Iris pigment epithelial cell (primary cell): ENCODE measurements at regions not wholly inside any gene's neighbourhood (a gene's known extent, or its start where the extent isn't known, plus 50 kb on each side); places are given as distances from the start of the nearest gene placed in this dataset.
"Not testable (repeated sequence)": the region's sequence is repeated elsewhere in the genome, so short reads cannot be mapped to it uniquely, and the experiment has no call there.

Experiments
- DNase-seq: peaks from one replicate; pipeline ENCODE4 v3.0.0-alpha.2; 2011; ENCODE audit warnings: low read depth

DNA sequence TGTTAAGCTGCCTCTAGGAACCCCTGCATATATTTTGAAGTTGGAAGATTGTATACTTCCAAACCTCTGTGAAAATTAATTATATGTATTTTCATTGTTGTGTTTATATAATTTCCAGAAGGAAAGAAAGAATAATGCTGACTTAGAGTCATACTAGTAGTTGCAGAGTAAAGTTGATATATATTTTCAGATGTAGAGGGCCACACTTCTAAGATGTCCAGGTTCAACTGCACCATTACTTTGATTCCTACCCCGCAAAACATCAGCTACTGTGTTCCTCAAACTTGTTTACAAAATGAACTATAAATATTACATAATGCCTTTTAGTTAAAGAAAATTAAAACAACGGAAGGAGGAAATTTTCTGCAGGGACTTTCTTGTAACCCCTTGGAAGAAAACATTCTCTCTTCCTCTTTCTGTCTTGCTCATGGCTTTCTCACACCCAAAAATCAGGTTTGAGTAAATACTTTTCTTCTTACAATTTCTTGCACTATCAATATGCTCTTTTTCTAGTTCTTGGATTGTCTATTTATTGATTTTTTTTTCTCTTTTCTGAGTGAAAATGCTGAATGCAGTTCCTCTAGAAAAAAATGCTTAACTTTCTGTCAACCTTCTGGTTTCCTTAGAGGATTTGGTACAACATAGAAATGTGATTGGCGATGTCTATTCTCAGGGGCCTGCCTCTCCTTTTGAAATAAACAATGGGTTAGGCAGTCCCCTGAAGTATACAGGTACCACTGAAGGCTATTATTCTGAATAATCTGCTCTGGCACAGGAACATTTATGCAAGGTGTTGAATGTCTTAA lies 867.8 kb downstream of the TTLL7 start:
- DNase-seq: no peak

DNA sequence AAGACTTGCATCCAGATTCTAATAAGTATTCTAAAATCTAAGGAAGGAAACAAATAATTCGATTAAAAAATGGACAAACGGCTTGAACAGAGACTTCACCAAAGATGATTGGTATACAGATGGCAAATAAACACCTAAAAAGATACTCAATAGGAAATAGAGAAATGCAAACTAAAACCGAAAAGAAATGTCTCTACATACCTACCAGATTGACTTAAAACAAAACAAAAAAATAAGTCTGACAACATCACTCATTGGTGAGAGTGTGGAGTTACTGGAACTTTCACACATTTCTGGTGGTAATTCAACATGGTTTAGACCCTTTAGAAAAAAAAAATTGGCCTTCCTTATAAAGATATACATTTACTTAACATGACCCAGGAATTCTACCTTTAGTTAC lies 869.8 kb downstream of the TTLL7 start:
- DNase-seq: no peak

DNA sequence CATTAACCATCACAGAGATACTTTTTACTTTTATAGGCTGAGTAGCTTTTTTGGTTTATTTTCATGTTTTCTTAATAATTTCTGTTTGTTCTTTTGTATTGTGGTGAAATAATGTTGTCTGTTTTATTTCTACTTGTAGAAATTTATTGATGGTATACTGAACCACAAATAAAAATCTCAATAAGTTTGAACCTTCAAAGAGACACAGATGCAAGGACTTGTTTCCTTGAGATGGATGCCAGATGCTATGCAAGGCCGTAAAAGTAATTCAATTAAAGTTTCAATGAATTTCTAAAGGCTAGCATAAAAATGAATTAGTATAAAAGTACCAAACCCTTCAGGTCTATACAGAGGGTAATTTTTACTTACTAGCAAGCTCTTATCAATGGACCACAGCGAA lies 873.5 kb downstream of the TTLL7 start:
- DNase-seq: no peak

DNA sequence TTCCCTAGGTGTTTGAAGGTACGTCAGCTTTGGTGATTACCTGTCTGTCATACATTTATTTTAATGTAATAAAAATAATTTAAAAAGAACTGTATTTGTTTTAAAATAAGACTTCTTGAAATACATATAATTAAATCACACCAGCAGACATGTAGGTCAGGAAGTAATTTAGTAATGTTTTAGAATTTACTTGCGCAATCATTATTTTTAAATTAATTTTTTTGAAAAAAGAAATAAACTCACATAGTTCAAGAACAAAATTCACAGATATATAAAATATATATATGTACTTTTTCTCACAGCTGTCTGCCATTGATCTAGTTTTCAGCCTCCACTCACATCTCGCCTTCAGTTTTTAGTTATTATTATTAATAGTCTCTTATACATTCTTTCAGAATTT lies 875.9 kb downstream of the TTLL7 start:
- DNase-seq: no peak

DNA sequence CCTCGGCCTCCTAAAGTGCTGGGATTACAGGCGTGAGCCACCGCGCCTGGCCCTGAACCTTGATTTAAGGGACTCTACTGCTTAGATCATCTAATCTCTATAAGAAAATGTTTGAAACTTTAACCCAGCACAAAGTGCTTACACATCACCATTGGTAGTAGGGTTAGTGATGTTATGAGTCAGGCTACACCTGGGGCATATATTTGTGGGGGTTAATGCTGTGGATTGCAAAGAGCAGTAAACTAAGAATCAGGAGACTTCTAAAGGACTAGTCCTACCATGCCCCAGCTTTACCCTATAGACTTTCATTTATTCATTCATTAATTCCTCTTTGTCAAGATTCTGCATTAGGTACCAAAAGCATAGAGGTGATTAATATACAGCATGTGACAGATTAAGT lies 880.5 kb downstream of the TTLL7 start:
- DNase-seq: no peak

DNA sequence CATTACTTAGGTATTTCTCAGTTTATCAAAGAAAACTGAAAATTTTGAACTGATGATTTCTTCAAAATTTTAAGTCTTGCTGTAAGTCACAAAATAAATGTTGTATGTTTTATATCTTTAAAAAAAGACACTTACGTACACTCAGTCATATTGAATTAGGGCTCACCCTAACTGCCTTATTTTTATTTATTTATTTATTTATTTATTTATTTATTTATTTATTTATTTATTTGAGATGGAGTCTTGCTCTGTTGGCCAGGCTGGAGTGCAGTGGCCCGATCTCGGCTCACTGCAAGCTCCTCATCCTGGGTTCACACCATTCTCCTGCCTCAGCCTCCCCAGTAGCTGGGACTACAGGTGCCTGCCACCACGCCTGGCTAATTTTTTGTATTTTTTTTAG lies 881.9 kb downstream of the TTLL7 start:
- not testable (repeated sequence) for DNase-seq

DNA sequence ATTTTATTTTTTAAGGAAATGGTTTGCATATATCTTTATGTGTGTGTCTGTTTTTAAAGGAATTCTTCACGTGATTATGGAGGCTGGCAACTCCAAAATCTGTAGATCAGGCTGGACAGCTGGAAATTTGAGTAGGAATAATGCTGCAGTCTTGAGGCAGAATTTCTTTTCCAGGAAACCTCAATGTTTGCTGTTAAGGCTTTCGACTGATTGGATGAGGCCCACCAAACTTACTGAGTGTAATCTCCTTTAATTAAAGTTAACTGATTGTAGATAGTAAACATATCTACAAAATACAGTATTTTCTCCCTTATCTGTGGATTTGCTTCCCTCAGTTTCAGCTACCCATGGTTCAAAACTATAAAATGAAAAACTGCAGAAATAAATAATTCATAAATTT lies 883.1 kb downstream of the TTLL7 start:
- no peak for DNase-seq

DNA sequence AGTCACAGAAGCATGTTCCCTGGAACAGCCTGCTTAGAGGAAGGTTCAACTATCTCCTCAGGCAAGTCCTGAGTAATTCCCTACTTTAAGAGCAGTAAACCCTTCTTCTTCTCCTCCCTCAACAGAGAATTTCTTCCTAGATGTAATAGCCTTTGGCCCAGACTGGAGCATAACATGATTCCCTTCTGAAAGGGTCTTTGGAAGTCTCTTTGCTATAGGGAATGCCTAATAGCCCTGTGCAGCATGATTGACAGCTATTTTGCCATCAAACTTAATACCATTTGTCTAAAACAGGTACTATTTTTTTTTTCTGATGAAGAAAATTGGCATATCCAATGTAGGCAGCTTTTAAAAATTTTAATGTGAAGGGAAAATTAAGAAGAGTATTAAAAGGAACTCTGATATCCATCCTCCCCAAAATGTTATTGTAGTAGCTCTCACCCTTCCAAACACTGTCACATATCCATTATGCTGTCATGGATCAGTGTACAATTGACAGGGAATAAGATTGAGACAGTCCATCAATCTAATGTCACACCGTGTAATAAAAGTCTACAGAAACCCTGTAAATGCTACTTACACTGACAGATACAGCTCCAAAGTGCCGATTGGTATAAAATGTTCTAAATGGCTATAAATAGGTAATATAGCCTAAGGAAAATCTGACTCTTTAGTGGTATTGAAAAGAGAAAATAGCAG lies 884.6 kb downstream of the TTLL7 start:
- no peak for DNase-seq

DNA sequence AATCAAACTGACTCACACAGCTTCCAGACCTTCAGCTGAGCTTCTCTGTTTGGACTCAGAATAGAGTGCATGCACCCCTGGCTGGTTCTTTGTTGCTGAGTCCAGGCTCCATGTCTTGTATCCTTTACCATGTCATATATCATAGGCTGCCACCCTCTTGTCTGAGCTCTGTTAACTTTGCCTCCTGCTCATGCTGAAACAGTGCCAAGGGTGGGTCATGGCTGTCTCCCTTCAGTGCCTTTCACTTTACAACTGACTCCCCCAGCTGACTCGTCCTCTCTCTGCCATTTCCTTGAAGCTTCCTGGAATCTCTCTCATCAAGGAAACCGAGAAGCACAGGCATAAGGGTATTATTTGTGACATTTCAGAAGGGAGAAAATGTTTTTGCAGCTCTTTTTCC lies 885.3 kb downstream of the TTLL7 start:
- no peak for DNase-seq

DNA sequence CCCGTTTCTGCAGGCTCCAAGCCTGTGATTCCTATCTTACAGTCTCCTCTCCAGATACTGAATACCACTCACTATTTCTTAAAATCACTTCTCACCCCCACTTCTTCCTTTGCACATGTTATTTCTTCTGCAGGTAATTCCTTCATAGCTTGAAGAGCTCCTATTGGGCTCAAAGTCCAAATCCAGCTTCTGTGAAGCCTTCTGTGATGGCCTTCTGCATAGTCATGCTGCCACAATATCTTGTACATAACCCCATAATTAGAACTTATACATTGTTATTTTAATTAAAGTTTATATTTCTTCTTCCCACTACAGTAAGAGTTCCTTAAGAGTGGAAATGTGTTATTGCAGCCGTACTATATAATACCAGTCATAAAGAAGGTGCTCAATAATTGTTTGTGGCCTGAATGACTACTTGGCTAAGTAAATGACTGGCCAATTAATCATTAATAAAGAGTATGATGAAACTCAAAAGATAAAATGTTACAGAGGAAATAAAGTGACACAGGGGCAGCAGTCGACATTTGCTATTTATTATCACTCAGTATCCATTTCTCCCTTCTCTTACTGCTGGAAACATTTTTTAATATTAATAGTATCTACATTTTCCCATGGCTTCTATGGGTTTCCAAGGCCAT lies 886.6 kb downstream of the TTLL7 start:
- DNase-seq: no peak

DNA sequence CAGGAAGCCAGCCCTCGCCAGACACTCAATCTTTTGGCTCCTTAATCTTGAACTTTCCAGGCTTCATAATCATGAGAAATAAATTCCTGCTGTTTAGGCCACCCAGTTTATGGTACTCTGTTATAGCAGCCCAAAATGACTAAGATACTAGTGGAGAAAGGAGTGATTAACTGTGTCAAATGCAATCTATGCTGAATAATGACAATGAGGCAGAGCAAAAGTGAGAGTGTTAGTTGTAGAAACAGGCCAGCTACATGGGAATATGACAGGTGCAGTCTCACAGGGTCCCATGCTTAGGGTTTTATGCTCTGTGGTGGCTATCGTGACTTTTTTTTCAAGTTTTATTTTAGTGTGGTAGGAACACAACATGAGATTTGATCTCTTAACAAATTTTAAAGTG lies 888.8 kb downstream of the TTLL7 start:
- no peak for DNase-seq

DNA sequence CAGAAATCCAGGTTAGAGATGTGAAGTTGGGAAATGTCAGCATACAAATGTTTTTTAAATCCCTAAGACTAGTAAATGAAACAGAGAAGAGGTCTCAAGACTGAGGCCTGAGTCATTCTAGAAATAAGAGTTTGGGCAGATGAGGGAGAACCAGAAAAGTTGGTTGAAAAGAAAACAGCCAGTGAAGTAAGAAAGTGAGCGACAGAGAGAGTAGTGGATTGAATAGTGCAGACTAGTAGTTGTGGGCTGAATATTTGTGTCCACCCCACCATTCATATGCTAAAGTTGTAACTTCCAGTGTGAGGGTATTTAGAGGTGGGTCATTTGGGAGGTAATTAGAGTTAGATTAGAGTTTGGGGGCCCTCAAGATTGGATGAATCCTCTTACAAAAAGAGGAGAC lies 889.2 kb downstream of the TTLL7 start:
- DNase-seq: no peak

DNA sequence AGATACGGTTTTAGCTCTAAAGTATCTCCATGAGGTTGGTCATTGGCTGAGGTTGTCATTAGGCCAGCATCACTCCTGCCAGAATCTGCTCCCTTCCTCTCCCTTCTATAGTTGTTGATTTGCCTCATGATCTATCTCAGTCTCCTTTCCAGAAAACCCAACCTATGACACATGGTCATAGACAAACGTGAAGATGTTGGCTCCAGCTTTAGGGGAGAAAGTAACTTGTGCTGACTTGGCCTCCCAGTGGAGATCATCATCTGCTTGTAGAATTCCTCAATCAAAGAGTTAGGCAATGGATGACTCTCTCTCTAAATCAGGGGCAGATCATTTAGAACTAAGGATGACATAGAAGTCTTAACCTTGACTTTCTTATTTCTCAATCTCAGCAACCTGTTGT lies 894.4 kb downstream of the TTLL7 start:
- no peak for DNase-seq

DNA sequence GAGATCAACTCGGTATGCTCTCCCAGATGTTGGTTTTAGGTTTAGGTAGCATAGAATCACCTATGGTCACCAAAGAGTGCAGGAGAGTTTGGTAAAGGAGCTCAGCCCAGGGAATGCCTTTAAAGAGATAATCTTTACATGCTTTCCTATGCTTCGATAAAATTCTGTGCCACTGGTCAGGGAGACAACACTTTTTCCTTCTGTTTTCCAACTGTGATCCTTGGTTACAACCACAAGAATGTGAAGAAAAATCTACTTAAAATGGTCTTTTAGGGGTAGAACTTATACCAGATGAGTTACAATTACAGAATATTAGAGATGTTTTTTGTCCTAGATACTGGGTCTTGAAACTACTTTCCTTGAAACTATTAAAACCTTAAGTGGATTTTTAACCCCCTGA lies 895.6 kb downstream of the TTLL7 start:
- DNase-seq: no peak

DNA sequence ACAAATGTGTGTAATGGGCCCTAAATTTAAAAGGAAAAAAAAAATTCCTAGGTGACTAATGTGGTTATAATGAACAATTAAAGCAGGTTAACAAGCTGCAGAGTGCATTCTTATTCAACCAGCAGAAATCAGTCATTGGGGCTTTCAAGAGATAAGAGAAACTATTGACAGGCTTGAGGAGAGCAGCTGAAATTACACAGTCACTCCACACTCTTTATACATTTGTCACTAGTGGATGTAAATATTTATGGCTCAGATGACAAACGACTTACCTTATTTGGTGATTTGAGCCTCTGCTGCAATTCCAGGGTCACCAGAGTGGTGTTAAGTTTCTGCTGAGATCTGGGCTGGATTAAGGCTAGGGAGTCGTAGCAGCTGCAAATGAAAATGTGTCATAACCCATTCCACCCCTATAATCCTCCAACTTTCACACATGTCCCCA lies 896.3 kb downstream of the TTLL7 start:
- peak; percentile 8 for DNase-seq

DNA sequence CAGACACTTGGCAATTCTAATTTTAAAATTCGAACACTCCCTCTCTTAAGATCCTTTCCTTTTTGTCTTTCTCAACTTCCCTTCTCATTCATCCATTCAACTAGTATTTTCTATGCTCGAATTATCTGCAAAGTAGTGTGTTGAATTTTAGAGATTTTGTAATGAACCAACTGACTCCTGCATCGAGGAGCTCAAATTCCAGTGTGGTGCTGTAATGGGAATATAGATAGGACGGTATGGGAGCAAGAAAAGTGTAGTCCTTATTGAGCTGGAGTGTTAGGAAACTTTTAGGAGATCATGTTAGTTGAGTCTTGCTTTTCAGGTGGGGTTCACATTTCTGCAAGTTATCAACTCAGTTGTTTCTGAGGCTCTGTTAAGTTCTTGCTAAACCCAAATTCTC lies 897.5 kb downstream of the TTLL7 start:
- DNase-seq: no peak

DNA sequence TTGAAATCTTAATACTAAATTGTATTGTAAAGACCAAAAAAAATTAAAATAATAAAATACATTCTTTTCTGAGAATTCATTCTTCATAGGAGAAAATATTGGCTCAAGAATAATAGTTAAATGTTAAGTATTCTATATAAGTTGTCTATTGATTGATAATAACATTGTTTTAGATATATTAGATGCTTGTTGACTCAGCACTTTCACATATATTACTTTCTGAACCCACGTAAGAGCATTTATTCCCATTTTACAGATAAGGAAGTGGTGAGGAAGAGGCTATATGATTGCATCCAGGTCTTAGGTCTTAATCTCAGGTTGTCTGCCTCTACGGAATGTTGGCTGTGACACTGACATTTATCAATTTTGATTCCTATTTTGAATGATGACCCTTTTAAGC lies 898.8 kb downstream of the TTLL7 start:
- DNase-seq: no peak

DNA sequence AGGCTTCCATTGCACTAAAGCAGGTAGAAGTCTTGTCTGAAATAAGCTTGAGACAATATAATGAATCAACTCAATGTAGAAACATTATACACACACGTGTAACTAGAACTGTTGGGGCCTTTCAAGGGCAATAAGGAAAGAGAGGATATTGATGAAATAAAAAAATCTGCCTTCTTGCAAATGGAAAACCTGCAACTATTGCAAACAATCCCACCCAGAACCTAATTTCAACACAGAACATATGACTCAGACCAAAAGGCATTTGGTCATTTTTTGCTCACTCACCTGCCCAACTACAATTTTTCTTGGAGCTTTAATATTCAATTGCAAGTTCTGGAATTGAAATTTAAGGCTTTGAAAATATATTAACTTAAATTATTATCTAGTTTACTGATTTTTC lies 900.1 kb downstream of the TTLL7 start:
- no peak for DNase-seq

DNA sequence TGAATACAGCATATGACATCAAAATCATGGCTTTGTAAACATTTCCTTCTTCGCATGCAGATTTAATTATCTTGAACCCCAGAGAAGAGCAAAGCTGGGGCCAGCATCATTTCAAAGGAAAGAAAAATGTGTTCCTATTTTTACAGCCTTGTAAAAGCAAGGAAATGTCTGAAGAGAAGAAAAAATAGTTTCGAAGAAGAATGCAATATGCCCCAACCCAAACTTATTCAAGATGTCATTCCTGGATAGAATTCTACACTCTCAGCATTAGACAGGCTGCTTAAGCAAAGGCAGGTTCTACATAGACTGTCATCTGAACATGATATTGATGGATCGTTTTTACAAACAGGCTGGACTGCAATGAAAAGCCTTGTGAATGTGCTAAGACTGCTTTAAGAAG lies 900.8 kb downstream of the TTLL7 start:
- DNase-seq: no peak

DNA sequence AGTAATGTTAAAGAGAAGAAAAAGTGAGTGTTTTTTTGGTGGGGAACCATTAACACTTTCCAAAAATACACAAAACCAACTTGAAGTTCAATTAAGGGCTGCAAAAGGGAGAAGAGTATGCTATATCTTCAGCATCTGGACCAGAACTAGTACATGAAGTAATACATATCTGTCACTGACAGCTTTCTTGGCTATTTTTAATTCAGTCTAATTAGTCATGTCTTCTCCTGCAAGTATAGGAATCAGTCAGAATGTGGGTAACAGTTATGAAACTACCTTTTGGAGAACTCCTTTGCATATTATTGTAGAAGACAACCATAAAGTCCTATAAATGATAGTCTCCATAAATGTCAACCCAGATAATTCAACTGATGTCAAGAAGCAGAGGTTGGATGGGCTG lies 901.2 kb downstream of the TTLL7 start:
- DNase-seq: no peak

DNA sequence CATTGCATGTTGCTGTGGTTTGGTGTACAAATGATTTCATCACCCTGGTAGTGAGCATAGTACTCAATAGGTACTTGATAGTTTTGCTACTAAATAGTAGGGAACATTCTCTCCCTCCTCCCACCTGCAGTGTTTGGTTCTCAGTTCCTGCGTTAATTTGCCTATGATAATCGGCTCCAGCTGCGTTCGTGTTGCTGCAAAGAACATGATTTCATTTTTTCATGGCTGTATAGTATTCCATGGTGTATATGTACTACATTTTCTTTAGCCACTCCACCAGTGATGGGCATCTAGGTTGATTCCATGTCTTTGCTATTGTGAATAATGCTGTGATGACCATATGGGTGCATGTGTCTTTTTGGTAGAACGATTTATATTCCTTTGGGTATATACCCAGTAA lies 903.4 kb downstream of the TTLL7 start:
- DNase-seq: no peak

DNA sequence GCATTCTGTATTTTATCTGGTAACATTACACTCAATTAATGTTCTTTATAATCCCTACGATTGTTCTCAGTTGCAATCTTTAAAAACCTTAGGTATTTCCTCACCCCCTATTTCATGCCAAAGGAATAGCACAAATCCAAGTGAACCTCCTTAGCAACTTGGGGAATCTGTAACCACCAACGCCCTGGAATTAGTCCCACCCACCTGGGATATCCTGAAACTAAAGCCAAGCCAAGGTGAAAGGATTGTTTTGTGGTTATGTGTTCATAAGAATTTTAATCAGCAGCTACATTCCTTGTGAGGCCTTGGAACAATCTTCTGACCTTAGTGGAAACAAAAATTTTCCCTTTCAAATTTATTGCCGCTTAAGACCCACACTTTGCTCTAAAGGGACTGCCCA lies 908.7 kb downstream of the TTLL7 start:
- no peak for DNase-seq

DNA sequence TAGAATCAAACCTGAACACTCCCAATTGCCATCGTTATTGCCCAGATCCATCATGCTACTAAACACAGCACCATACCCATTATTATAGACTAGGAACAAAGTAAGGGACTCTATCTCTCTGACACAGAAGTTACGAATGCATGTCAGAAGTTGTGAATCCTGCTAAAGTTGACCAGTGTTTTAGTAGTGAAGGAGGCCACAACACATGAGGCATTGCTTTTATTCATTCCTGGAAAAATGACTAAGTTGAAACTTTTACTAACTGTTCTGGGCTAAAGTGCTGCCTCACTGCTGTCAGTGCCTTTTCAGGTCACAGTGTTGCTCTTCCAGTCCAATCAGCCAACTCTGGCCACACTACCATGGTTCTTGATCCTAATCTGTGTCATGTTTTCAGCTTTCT lies 911.1 kb downstream of the TTLL7 start:
- DNase-seq: no peak
